CD14-positive monocyte (primary cell): ENCODE measurements at regions not wholly inside any gene's neighbourhood (a gene's known extent, or its start where the extent isn't known, plus 50 kb on each side); places are given as distances from the start of the nearest gene placed in this dataset.
A peak's percentile ranks its signal among the peaks of the same experiment; 100 is the strongest.

Experiments
- DNase-seq, 3 donors: peaks; one replicate each; pipeline ENCODE4 v3.0.0-alpha.2; 2011 to 2022
- H2AFZ ChIP-seq: 2 replicates; pipeline ENCODE4 v1.6.0; 2012; ENCODE audit warnings: mild to moderate bottlenecking, low read depth, low read length, inconsistent platforms; ENCODE audit not compliant: insufficient read depth, poor library complexity, severe bottlenecking
- H3K27ac ChIP-seq, 2 donors: 1 replicate in 1 of 2; 2 replicates in 1 of 2; pipeline ENCODE4 v1.5.1; 2012 to 2013; ENCODE audit warnings: low read length in 2 of 2, control low read depth in 1 of 2, inconsistent platforms in 1 of 2, low read depth in 1 of 2, mild to moderate bottlenecking in 1 of 2
- H3K27me3 ChIP-seq, 2 donors: one replicate each; pipeline versions ENCODE4 v1.6.0 to v1.6.1; 2011 to 2013; ENCODE audit warnings: low read length in 2 of 2; ENCODE audit not compliant: control insufficient read depth in 2 of 2, insufficient read depth in 2 of 2
- H3K36me3 ChIP-seq, 2 donors: replicated peaks in 1 of 2; 1 replicate in 1 of 2; 2 replicates in 1 of 2; pipeline versions ENCODE4 v1.5.1 to v1.6.1; 2012 to 2013; ENCODE audit warnings: low read length in 2 of 2, control low read depth in 1 of 2, inconsistent platforms in 1 of 2, mild to moderate bottlenecking in 1 of 2; ENCODE audit not compliant: insufficient read depth in 2 of 2, control insufficient read depth in 1 of 2
- H3K4me1 ChIP-seq, 2 donors: 1 replicate in 1 of 2; 2 replicates in 1 of 2; pipeline versions ENCODE4 v1.5.1 to v1.6.1; 2012 to 2013; ENCODE audit warnings: low read length in 2 of 2, control low read depth in 1 of 2, inconsistent platforms in 1 of 2, mild to moderate bottlenecking in 1 of 2, moderate library complexity in 1 of 2; ENCODE audit not compliant: insufficient read depth in 2 of 2, control insufficient read depth in 1 of 2
- H3K4me2 ChIP-seq: replicated peaks from 2 replicates; pipeline ENCODE3; 2012; ENCODE audit warnings: low read length, moderate library complexity, mild to moderate bottlenecking; ENCODE audit not compliant: poor library complexity, severe bottlenecking; ENCODE audit errors: extremely low read depth
- H3K4me3 ChIP-seq, 3 experiments: fragments of 200-600 bp in 1 of 3; sonication (generic) in 1 of 3; replicated peaks in 1 of 3; 1 replicate in 2 of 3; 2 replicates in 1 of 3; pipeline ENCODE4 v1.5.1; 2011 to 2013; ENCODE audit warnings: low read length in 3 of 3, mild to moderate bottlenecking in 3 of 3, control low read depth in 2 of 3, low read depth in 2 of 3, inconsistent platforms in 1 of 3, moderate library complexity in 1 of 3
- H3K79me2 ChIP-seq: 2 replicates; pipeline ENCODE4 v1.6.0; 2012; ENCODE audit warnings: mild to moderate bottlenecking, control low read depth, inconsistent platforms, low read length, moderate library complexity; ENCODE audit not compliant: insufficient read depth
- H3K9ac ChIP-seq: 2 replicates; pipeline ENCODE4 v1.6.0; 2017; ENCODE audit warnings: low read length, mild to moderate bottlenecking; ENCODE audit not compliant: insufficient read depth, poor library complexity, severe bottlenecking
- H3K9me3 ChIP-seq, 2 donors: replicated peaks in 1 of 2; 1 replicate in 1 of 2; 2 replicates in 1 of 2; pipeline versions ENCODE4 v1.5.1 to v1.6.1; 2012 to 2013; ENCODE audit warnings: low read length in 2 of 2, control low read depth in 1 of 2; ENCODE audit not compliant: control insufficient read depth in 1 of 2, insufficient read depth in 1 of 2
- H4K20me1 ChIP-seq: 2 replicates; pipeline ENCODE4 v1.6.0; 2012; ENCODE audit warnings: mild to moderate bottlenecking, low read length, control low read depth, moderate library complexity; ENCODE audit not compliant: insufficient read depth
- H3K27ac Mint-ChIP-seq, 7 donors: one replicate each; pipeline ENCODE4 v1.8.0; 2020; ENCODE audit warnings: mild to moderate bottlenecking in 7 of 7, mixed read lengths in 7 of 7, moderate library complexity in 6 of 7, inconsistent platforms in 2 of 7
- H3K27me3 Mint-ChIP-seq, 3 donors: one replicate each; pipeline ENCODE4 v1.8.0; 2021 to 2022; ENCODE audit warnings: low read depth in 3 of 3, mild to moderate bottlenecking in 3 of 3, mixed read lengths in 3 of 3, moderate library complexity in 3 of 3, inconsistent platforms in 1 of 3
- H3K36me3 Mint-ChIP-seq, 2 donors: one replicate each; pipeline ENCODE4 v1.8.0; 2020; ENCODE audit warnings: mixed read lengths in 2 of 2, inconsistent platforms in 1 of 2, mild to moderate bottlenecking in 1 of 2
- H3K4me1 Mint-ChIP-seq: one replicate; pipeline ENCODE4 v1.8.0; 2020; ENCODE audit warnings: mild to moderate bottlenecking, mixed read lengths
- H3K4me3 Mint-ChIP-seq, 2 donors: one replicate each; pipeline ENCODE4 v1.8.0; 2020; ENCODE audit warnings: mild to moderate bottlenecking in 2 of 2, mixed read lengths in 2 of 2, moderate library complexity in 1 of 2
- H3K9me3 Mint-ChIP-seq, 7 donors: one replicate each; pipeline ENCODE4 v1.8.0; 2020 to 2022; ENCODE audit warnings: mixed read lengths in 7 of 7, mild to moderate bottlenecking in 6 of 7, moderate library complexity in 6 of 7, inconsistent platforms in 2 of 7
- WGBS: methylation state at CpG from one replicate; pipeline ENCODE4 v1.1.5; 2013; ENCODE audit warnings: missing lambda C conversion rate; ENCODE audit not compliant: insufficient coverage; 5-methylcytosine and 5-hydroxymethylcytosine counted together
- intact Hi-C, 2 donors: fragments of 100-400 bp; cut with micrococcal nuclease; formaldehyde crosslinking; loops; one replicate each; pipeline versions ENCODE4 v1.15.0 to v1.15.1; 2023
- TF ChIP-seq, protein P1 (sequence below): fragments of 200-600 bp; IDR thresholded peaks from one replicate; pipeline ENCODE4 v1.8.0; 2022; ENCODE audit warnings: antibody characterized with exemption, mild to moderate bottlenecking

DNA sequence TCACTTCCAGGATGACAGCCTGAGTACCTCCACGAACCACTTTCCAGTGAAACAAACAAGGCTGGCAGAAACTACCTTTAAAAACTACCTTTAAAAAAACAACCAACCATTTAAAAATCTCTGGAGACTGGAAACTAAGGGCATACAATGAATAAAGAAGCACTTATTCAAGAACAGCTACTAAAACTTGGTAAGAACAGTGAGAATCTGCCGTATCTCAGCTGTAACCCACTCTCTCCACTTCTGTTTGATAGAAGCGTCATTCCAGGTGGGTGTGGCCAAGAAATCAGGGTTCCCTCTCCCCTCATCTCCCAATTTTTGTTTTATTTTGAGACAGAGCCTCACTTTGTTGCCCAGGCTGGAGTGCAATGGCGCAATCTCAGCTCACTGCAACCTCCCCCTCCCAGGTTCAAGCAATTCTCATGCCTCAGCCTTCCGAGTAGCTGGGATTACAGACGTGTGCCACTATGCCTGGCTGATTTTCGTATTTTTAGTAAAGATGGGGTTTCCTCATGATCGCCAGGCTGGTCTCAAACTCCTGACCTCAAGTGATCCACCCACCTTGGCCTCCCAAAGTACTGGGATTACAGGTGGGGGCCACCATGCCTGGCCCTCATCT is 158.8 kb upstream of the CHST15 start:
- Histone ChIP-seq H3K9ac (peak overlapping the region; percentile 42), H3K36me3 (no peaks in the 10 kb centered on the region), H4K20me1 (no peaks in the 10 kb centered on the region), H3K4me1 (peaks cover 51 to 52% of the 10 kb centered on the region in 2 donors), H3K27ac (peak overlapping the region; percentile 84 to 92), H3K79me2 (no peaks in the 10 kb centered on the region), H3K27me3 (no peaks in the 10 kb centered on the region), H3K4me2 (peak overlapping the region; percentile 73), H3K9me3 (peaks cover 0 to 11% of the 10 kb centered on the region in 2 donors), H2AFZ (peak overlapping the region; percentile 43), H3K4me3 (peak overlapping the region in 2 of 3 experiments; percentile 5 to 62)
- TF ChIP-seq, protein P1, sequence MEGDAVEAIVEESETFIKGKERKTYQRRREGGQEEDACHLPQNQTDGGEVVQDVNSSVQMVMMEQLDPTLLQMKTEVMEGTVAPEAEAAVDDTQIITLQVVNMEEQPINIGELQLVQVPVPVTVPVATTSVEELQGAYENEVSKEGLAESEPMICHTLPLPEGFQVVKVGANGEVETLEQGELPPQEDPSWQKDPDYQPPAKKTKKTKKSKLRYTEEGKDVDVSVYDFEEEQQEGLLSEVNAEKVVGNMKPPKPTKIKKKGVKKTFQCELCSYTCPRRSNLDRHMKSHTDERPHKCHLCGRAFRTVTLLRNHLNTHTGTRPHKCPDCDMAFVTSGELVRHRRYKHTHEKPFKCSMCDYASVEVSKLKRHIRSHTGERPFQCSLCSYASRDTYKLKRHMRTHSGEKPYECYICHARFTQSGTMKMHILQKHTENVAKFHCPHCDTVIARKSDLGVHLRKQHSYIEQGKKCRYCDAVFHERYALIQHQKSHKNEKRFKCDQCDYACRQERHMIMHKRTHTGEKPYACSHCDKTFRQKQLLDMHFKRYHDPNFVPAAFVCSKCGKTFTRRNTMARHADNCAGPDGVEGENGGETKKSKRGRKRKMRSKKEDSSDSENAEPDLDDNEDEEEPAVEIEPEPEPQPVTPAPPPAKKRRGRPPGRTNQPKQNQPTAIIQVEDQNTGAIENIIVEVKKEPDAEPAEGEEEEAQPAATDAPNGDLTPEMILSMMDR: no peak
- H3K36me3 Mint-ChIP-seq: peaks cover 0 to 5% of the 10 kb centered on the region in 2 donors
- H3K27me3 Mint-ChIP-seq: peaks cover 2 to 8% (median 4%) of the 10 kb centered on the region in 3 donors
- H3K9me3 Mint-ChIP-seq: peaks cover 4 to 16% (median 10%) of the 10 kb centered on the region in 7 donors
- WGBS: no CpG with 5 or more reads among the region's 8 CpGs
- peak overlapping the region; percentile 90 to 96 (median 93) for H3K27ac Mint-ChIP-seq
- intact Hi-C loops: loop anchor here (5.0 to 10.0 kb wide), 2 partner anchors 40 to 133 kb away; no protein-coding TSS in a partner anchor
- H3K4me3 Mint-ChIP-seq: peak overlapping the region; percentile 64 to 78
- H3K4me1 Mint-ChIP-seq: peaks cover 55% of the 10 kb centered on the region
- DNase-seq: peak in 1 of 3 donors; percentile 21

DNA sequence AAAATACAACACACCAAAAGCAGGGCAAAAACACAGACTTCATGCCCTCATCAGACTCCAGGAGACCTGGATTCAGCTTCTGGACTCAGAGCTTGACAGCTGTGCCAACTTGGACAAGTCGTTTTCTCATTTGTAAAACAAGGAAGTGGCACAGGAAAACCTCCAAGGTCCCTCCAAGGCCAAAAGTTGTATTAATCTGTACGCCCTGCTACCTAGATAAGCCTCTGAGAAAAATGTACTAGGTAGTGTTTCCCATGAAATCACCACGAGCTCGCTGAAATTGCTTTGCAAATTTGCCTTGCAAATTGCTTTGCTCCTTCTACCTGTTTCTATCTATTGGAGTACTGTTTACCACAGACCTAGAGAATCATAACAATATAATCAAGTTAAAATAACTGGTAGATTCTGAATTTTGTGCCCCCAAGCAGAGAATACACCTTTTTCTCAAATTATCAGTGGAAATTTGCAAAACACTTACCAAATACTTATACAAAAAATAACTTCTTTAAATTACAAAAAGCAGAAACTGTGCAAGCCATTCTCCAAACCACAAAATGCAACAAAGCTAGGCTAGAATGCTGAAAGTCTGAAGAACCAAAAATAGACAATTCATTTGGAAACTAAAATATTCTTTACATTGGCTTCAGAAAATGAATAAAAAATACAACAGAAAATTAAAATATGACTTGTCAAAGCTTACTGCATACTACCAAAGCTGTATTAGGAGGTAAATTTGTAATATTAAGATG is 158.1 kb upstream of the CHST15 start:
- DNase-seq: peak in 2 of 3 donors; percentile 31 to 46
- peaks cover 47 to 49% of the 10 kb centered on the region in 2 donors for H3K4me1 ChIP-seq
- peak overlapping the region; percentile 25 to 78 for H3K4me3 Mint-ChIP-seq

More for the DNA sequence above, 158.1 kb upstream of the CHST15 start:
- Histone ChIP-seq H3K27ac (peak overlapping the region; percentile 84 to 92), H3K79me2 (no peaks in the 10 kb centered on the region), H2AFZ (no peak overlapping the region), H3K4me3 (peak overlapping the region in 2 of 3 experiments; percentile 5 to 62), H3K36me3 (no peaks in the 10 kb centered on the region), H3K9me3 (peaks cover 0 to 11% of the 10 kb centered on the region in 2 donors), H4K20me1 (no peaks in the 10 kb centered on the region), H3K9ac (peak overlapping the region; percentile 42), H3K27me3 (no peaks in the 10 kb centered on the region), H3K4me2 (peak overlapping the region; percentile 73)
- Mint-ChIP-seq H3K4me1 (peaks cover 52% of the 10 kb centered on the region), H3K27me3 (peaks cover 2 to 8% (median 4%) of the 10 kb centered on the region in 3 donors), H3K36me3 (peaks cover 0 to 5% of the 10 kb centered on the region in 2 donors), H3K9me3 (peaks cover 6 to 21% (median 14%) of the 10 kb centered on the region in 7 donors), H3K27ac (peak overlapping the region; percentile 90 to 96 (median 93))
- WGBS: 0% methylated on average over 2 of the region's 4 CpGs
- TF ChIP-seq, protein P1: no peak
- intact Hi-C loops: loop anchor here (5.0 to 10.0 kb wide), 2 partner anchors 41 to 133 kb away; no protein-coding TSS in a partner anchor
